H1 (cell line): ENCODE measurements at regions not wholly inside any gene's neighbourhood (a gene's known extent, or its start where the extent isn't known, plus 50 kb on each side); places are given as distances from the start of the nearest gene placed in this dataset.

Experiments used
- CTCF ChIA-PET: fragments of 300-600 bp; sonication (Branson Sonifier 250); formaldehyde crosslinking; loops from one replicate; lab custom pipeline; 2021; ENCODE audit not compliant: partially characterized antibody; lab: Charles Lee
- POLR2A ChIA-PET: fragments of 300-600 bp; sonication (Branson Sonifier 250); formaldehyde crosslinking; loops from one replicate; lab custom pipeline; 2021; ENCODE audit warnings: inconsistent platforms; ENCODE audit not compliant: partially characterized antibody; lab: Charles Lee
- DNase-seq, 2 experiments: peaks; one replicate each; pipeline versions ENCODE4 v3.0.0 to v3.0.0-alpha.2; 2010 to 2022; ENCODE audit warnings: low spot score in 2 of 2, low read depth in 1 of 2, mixed read lengths in 1 of 2
- FAIRE-seq: peaks from 2 replicates; lab custom pipeline; 2011; peaks lifted over from hg19 to GRCh38; lab: Jason Lieb, UNC
- H2AFZ ChIP-seq: 2 replicates; pipeline ENCODE4 v1.8.1; 2012; ENCODE audit warnings: low read length, inconsistent platforms
- H2AK5ac ChIP-seq: 2 replicates; pipeline ENCODE4 v1.6.1; 2013; ENCODE audit warnings: low read depth, low read length
- H2BK120ac ChIP-seq: replicated peaks from 2 replicates; pipeline ENCODE3; 2013; ENCODE audit warnings: low read depth, low read length, inconsistent platforms
- H2BK12ac ChIP-seq: 2 replicates; pipeline ENCODE4 v1.6.1; 2013; ENCODE audit warnings: low read depth, low read length
- H2BK15ac ChIP-seq: 2 replicates; pipeline ENCODE4 v1.6.1; 2013; ENCODE audit warnings: low read length
- H2BK20ac ChIP-seq: 2 replicates; pipeline ENCODE4 v1.6.1; 2013; ENCODE audit warnings: low read length
- H2BK5ac ChIP-seq: 2 replicates; pipeline ENCODE4 v1.6.1; 2013; ENCODE audit warnings: low read depth, low read length
- H3K14ac ChIP-seq: 2 replicates; pipeline ENCODE4 v1.6.1; 2013; ENCODE audit warnings: inconsistent platforms; ENCODE audit not compliant: insufficient read length
- H3K18ac ChIP-seq: 2 replicates; pipeline ENCODE4 v1.6.1; 2013; ENCODE audit warnings: low read length; ENCODE audit errors: extremely low read depth
- H3K23ac ChIP-seq: 2 replicates; pipeline ENCODE4 v1.6.1; 2013; ENCODE audit warnings: inconsistent platforms; ENCODE audit not compliant: insufficient read length
- H3K23me2 ChIP-seq: 2 replicates; pipeline ENCODE4 v1.6.1; 2013; ENCODE audit warnings: low read depth, low read length
- H3K27ac ChIP-seq: 2 replicates; pipeline ENCODE4 v1.6.1; 2011; ENCODE audit warnings: low read depth, low read length, inconsistent platforms
- H3K27me3 ChIP-seq, 4 experiments: replicated peaks in 1 of 4; 1 replicate in 1 of 4; 2 replicates in 3 of 4; pipeline versions ENCODE4 v1.6.1 to v1.8.1; 2011 to 2013; ENCODE audit warnings: low read length in 3 of 4, mild to moderate bottlenecking in 3 of 4, inconsistent platforms in 2 of 4, mixed read lengths in 2 of 4, moderate library complexity in 1 of 4; ENCODE audit not compliant: control insufficient read depth in 3 of 4, insufficient read depth in 3 of 4; ENCODE audit errors: extremely low read depth in 1 of 4
- H3K36me3 ChIP-seq, 4 experiments: 2 replicates each; pipeline versions ENCODE4 v1.6.1 to v1.8.1; 2011 to 2013; ENCODE audit warnings: mild to moderate bottlenecking in 4 of 4, low read length in 3 of 4, moderate library complexity in 2 of 4, control low read depth in 1 of 4, inconsistent platforms in 1 of 4; ENCODE audit not compliant: insufficient read depth in 4 of 4, control insufficient read depth in 2 of 4
- H3K4ac ChIP-seq: replicated peaks from 2 replicates; pipeline ENCODE3; 2013; ENCODE audit warnings: low read length, low read depth, mixed read lengths, inconsistent platforms; ENCODE audit not compliant: insufficient read length
- H3K4me1 ChIP-seq, 4 experiments: replicated peaks in 1 of 4; 1 replicate in 1 of 4; 2 replicates in 3 of 4; pipeline versions ENCODE4 v1.6.1 to v1.8.1; 2011 to 2013; ENCODE audit warnings: low read length in 3 of 4, inconsistent platforms in 2 of 4, mixed read lengths in 1 of 4; ENCODE audit not compliant: insufficient read depth in 4 of 4, control insufficient read depth in 3 of 4
- H3K4me2 ChIP-seq, 2 experiments: 2 replicates each; pipeline versions ENCODE4 v1.6.1 to v1.8.1; 2011 to 2013; ENCODE audit warnings: low read depth in 2 of 2, low read length in 2 of 2, control low read depth in 1 of 2, inconsistent platforms in 1 of 2, mild to moderate bottlenecking in 1 of 2; ENCODE audit not compliant: insufficient read depth in 1 of 2
- H3K4me3 ChIP-seq, 4 experiments: fragments of 200-600, 300-600 bp in 1 of 4; sonication (generic), shearing (Covaris generic), sonication (Bioruptor Twin) in 1 of 4; 2 replicates each; pipeline versions ENCODE4 v1.5.1 to v1.8.1; 2011 to 2016; ENCODE audit warnings: low read length in 4 of 4, low read depth in 3 of 4, control low read depth in 2 of 4, inconsistent platforms in 2 of 4, mild to moderate bottlenecking in 2 of 4, mixed read lengths in 1 of 4, moderate library complexity in 1 of 4; ENCODE audit not compliant: insufficient read depth in 2 of 4; ENCODE audit errors: extremely low read depth in 1 of 4
- H3K56ac ChIP-seq: replicated peaks from 2 replicates; pipeline ENCODE3; 2013; ENCODE audit warnings: low read depth, mild to moderate bottlenecking, mixed read lengths, low read length, inconsistent platforms; ENCODE audit not compliant: insufficient read length
- H3K79me1 ChIP-seq: 2 replicates; pipeline ENCODE4 v1.6.1; 2013; ENCODE audit warnings: low read depth, low read length, control low read depth
- H3K79me2 ChIP-seq, 2 experiments: 2 replicates each; pipeline versions ENCODE4 v1.6.1 to v1.8.1; 2012 to 2013; ENCODE audit warnings: low read length in 2 of 2, mild to moderate bottlenecking in 2 of 2, inconsistent platforms in 1 of 2; ENCODE audit not compliant: insufficient read depth in 2 of 2, control insufficient read depth in 1 of 2
- H3K9ac ChIP-seq, 4 experiments: replicated peaks in 1 of 4; 1 replicate in 1 of 4; 2 replicates in 3 of 4; pipeline versions ENCODE4 v1.6.1 to v1.8.1; 2011 to 2013; ENCODE audit warnings: low read depth in 3 of 4, low read length in 3 of 4, control low read depth in 2 of 4, mild to moderate bottlenecking in 2 of 4, moderate library complexity in 2 of 4, inconsistent platforms in 1 of 4; ENCODE audit errors: extremely low read depth in 1 of 4
- H3K9me3 ChIP-seq, 2 experiments: 2 replicates each; pipeline versions ENCODE4 v1.6.1 to v1.8.1; 2012 to 2013; ENCODE audit warnings: mild to moderate bottlenecking in 2 of 2, moderate library complexity in 2 of 2, control low read depth in 1 of 2, inconsistent platforms in 1 of 2, low read depth in 1 of 2, low read length in 1 of 2, mixed read lengths in 1 of 2; ENCODE audit not compliant: insufficient read depth in 2 of 2
- H4K20me1 ChIP-seq, 2 experiments: replicated peaks in 1 of 2; 2 replicates each; pipeline versions ENCODE3 to v1.8.1; 2011 to 2013; ENCODE audit warnings: inconsistent platforms in 2 of 2, low read length in 2 of 2, mild to moderate bottlenecking in 1 of 2; ENCODE audit not compliant: insufficient read depth in 2 of 2, control insufficient read depth in 1 of 2
- H4K5ac ChIP-seq: 2 replicates; pipeline ENCODE4 v1.6.1; 2013; ENCODE audit warnings: low read length, low read depth, mixed read lengths, inconsistent platforms; ENCODE audit not compliant: insufficient read length
- H4K8ac ChIP-seq: 2 replicates; pipeline ENCODE4 v1.8.0; 2013; ENCODE audit warnings: mild to moderate bottlenecking, moderate library complexity, low read length, inconsistent platforms; ENCODE audit not compliant: insufficient read depth; ENCODE audit errors: extremely low read depth
- H4K91ac ChIP-seq: replicated peaks from 2 replicates; pipeline ENCODE3; 2013; ENCODE audit warnings: low read length, mixed read lengths, inconsistent platforms; ENCODE audit not compliant: insufficient read length
- CEBPB ChIP-seq: IDR thresholded peaks from 2 replicates; pipeline ENCODE4 v1.6.1; 2012; ENCODE audit warnings: low read depth, low read length
- CHD1 ChIP-seq: IDR thresholded peaks from 2 replicates; pipeline ENCODE4 v1.6.1; 2012; ENCODE audit warnings: low read depth, low read length, improper control_type of control experiment
- CTCF ChIP-seq, 3 experiments: IDR thresholded peaks; 1 replicate in 2 of 3; 2 replicates in 1 of 3; pipeline versions ENCODE4 v1.5.1 to v1.6.1; 2011; ENCODE audit warnings: low read length in 3 of 3, mild to moderate bottlenecking in 3 of 3, inconsistent platforms in 2 of 3, low read depth in 1 of 3, moderate library complexity in 1 of 3; ENCODE audit not compliant: insufficient read depth in 1 of 3; ENCODE audit errors: control extremely low read depth in 1 of 3
- EGR1 ChIP-seq: IDR thresholded peaks from 2 replicates; pipeline ENCODE4 v1.6.1; 2011; ENCODE audit warnings: low read depth, low read length, borderline replicate concordance
- EZH2 ChIP-seq: fragments of 200-600 bp; sonication (generic); IDR thresholded peaks from 2 replicates; pipeline ENCODE4 v1.7.1; 2012; ENCODE audit warnings: low read depth, mild to moderate bottlenecking, moderate library complexity, low read length, inconsistent platforms; ENCODE audit not compliant: severe bottlenecking
- HDAC6 ChIP-seq: IDR thresholded peaks from one replicate; pipeline ENCODE4 v1.7.1; 2012; ENCODE audit warnings: low read depth, mild to moderate bottlenecking, inconsistent platforms, low read length, moderate library complexity
- JUND ChIP-seq: IDR thresholded peaks from 2 replicates; pipeline ENCODE4 v1.6.1; 2011; ENCODE audit warnings: mild to moderate bottlenecking, improper control_type of control experiment, low read length
- KDM4A ChIP-seq: IDR thresholded peaks from one replicate; pipeline ENCODE4 v1.7.1; 2012; ENCODE audit warnings: low read depth, mild to moderate bottlenecking, moderate library complexity, low read length, inconsistent platforms; ENCODE audit not compliant: severe bottlenecking
- MAX ChIP-seq: IDR thresholded peaks from 2 replicates; pipeline ENCODE4 v1.6.1; 2012; ENCODE audit warnings: inconsistent platforms
- PHF8 ChIP-seq: fragments of 200-600 bp; sonication (generic); conservative IDR thresholded peaks from 2 replicates; pipeline ENCODE4 v1.7.1; 2012; ENCODE audit warnings: low read depth, mild to moderate bottlenecking, inconsistent platforms, low read length, moderate library complexity
- POLR2A ChIP-seq, 2 experiments: IDR thresholded peaks; 1 replicate in 1 of 2; 2 replicates in 1 of 2; pipeline ENCODE4 v1.6.1; 2011; ENCODE audit warnings: low read depth in 2 of 2, low read length in 2 of 2, mild to moderate bottlenecking in 2 of 2; ENCODE audit errors: control extremely low read depth in 1 of 2
- SRF ChIP-seq: IDR thresholded peaks from 2 replicates; pipeline ENCODE4 v1.6.1; 2011; ENCODE audit warnings: mild to moderate bottlenecking, low read depth, low read length, moderate library complexity
- TAF1 ChIP-seq: IDR thresholded peaks from 2 replicates; pipeline ENCODE4 v1.6.1; 2011; ENCODE audit warnings: mild to moderate bottlenecking, low read depth, low read length
- TCF12 ChIP-seq: IDR thresholded peaks from 2 replicates; pipeline ENCODE4 v1.6.1; 2011; ENCODE audit warnings: low read depth, mild to moderate bottlenecking, low read length
- WGBS, 2 experiments: shearing (Covaris generic) in 1 of 2; methylation state at CpG; one replicate each; pipeline versions ENCODE4 v1.1.6 to v1.1.7; 2013 to 2015; ENCODE audit warnings: low lambda C conversion rate in 2 of 2, mixed read lengths in 2 of 2, inconsistent platforms in 1 of 2, low coverage in 1 of 2, missing lambda C conversion rate in 1 of 2; ENCODE audit not compliant: insufficient replicate concordance in 2 of 2, insufficient coverage in 1 of 2, insufficient read length in 1 of 2; ENCODE audit errors: extremely low coverage in 1 of 2, missing lambda C conversion rate in 1 of 2; 5-methylcytosine and 5-hydroxymethylcytosine counted together

GRCh38 chr6:155656024-155656423 lies 200.4 kb upstream of the NOX3 start:
- H3K27me3 ChIP-seq = no peaks in the 10 kb centered on the region
- no peak for DNase-seq
- no peak overlapping the region for H3K23ac ChIP-seq
- H2BK12ac ChIP-seq = no peak overlapping the region
- ChIA-PET CTCF (no interaction called here), POLR2A (no interaction called here)
- no peak overlapping the region for H3K14ac ChIP-seq
- no peak overlapping the region for H2AK5ac ChIP-seq
- H3K4me2 ChIP-seq = no peak overlapping the region
- no peak overlapping the region for H4K91ac ChIP-seq
- no peak overlapping the region for H3K56ac ChIP-seq
- H3K4ac ChIP-seq = no peak overlapping the region
- H3K27ac ChIP-seq = no peak overlapping the region
- H3K23me2 ChIP-seq = no peaks in the 10 kb centered on the region
- no peaks in the 10 kb centered on the region for H3K79me1 ChIP-seq
- H3K4me1 ChIP-seq = no peaks in the 10 kb centered on the region
- no peak overlapping the region for H2AFZ ChIP-seq
- H3K36me3 ChIP-seq = no peaks in the 10 kb centered on the region
- no peak overlapping the region for H2BK5ac ChIP-seq
- no peak overlapping the region for H3K18ac ChIP-seq
- H4K5ac ChIP-seq = no peak overlapping the region
- no peaks in the 10 kb centered on the region for H4K20me1 ChIP-seq
- H2BK15ac ChIP-seq = no peak overlapping the region
- H3K79me2 ChIP-seq = no peaks in the 10 kb centered on the region
- no peak overlapping the region for H2BK20ac ChIP-seq
- WGBS, 2 experiments = 91% methylated on average over 3 of the region's 3 CpGs; no CpG with 5 or more reads in 1 of the 2 experiments
- H3K9me3 ChIP-seq = no peaks in the 10 kb centered on the region
- no peak overlapping the region for H3K9ac ChIP-seq
- no peak for FAIRE-seq
- no peak overlapping the region for H3K4me3 ChIP-seq
- no peak overlapping the region for H2BK120ac ChIP-seq
- no peak overlapping the region for H4K8ac ChIP-seq
- TF ChIP-seq JUND (no peak), HDAC6 (no peak), KDM4A (no peak), CTCF (IDR thresholded peaks at IDR 0.05; ENCODE audit: control extremely low read depth in 1 of 3, insufficient read depth in 1 of 3, low read depth in 1 of 3, low read length in 3 of 3) (no peak), EGR1 (no peak), PHF8 (no peak), SRF (no peak), TAF1 (no peak), CHD1 (no peak), TCF12 (no peak), EZH2 (no peak), POLR2A (IDR thresholded peaks at IDR 0.05; ENCODE audit: control extremely low read depth in 1 of 2, low read depth in 2 of 2, low read length in 2 of 2) (no peak), CEBPB (no peak), MAX (no peak)
